Cardiac muscle cell (in vitro differentiated cells and primary cell): ENCODE measurements at regions not wholly inside any gene's neighbourhood (a gene's known extent, or its start where the extent isn't known, plus 50 kb on each side); places are given as distances from the start of the nearest gene placed in this dataset.
"Not testable (repeated sequence)": the region's sequence is repeated elsewhere in the genome, so short reads cannot be mapped to it uniquely, and the experiment has no call there.

Experiments used
- DNase-seq, 2 donors: peaks; one replicate each; pipeline versions ENCODE4 v3.0.0 to v3.0.0-alpha.2; 2010 to 2017; ENCODE audit warnings: low read depth in 1 of 2, low spot score in 1 of 2
- H3K27ac ChIP-seq: fragments of 200-600 bp; sonication (generic); 2 replicates; pipeline ENCODE4 v1.5.1; 2016
- H3K27me3 ChIP-seq: fragments of 200-600 bp; sonication (generic); 2 replicates; pipeline ENCODE4 v1.6.0; 2016; ENCODE audit warnings: control low read depth
- H3K36me3 ChIP-seq: fragments of 200-600 bp; sonication (generic); 2 replicates; pipeline ENCODE4 v1.5.1; 2016; ENCODE audit warnings: control low read depth
- H3K4me1 ChIP-seq: fragments of 200-600 bp; sonication (generic); 2 replicates; pipeline ENCODE4 v1.8.1; 2017; ENCODE audit warnings: low read depth, mild to moderate bottlenecking, mixed run types
- H3K4me3 ChIP-seq: fragments of 200-600 bp; sonication (generic); 2 replicates; pipeline ENCODE4 v1.5.1; 2016; ENCODE audit warnings: mild to moderate bottlenecking
- H3K9me3 ChIP-seq: fragments of 200-600 bp; sonication (generic); 2 replicates; pipeline ENCODE4 v1.5.1; 2017; ENCODE audit warnings: low read depth, mild to moderate bottlenecking, control low read depth
- CTCF ChIP-seq: IDR thresholded peaks from 2 replicates; pipeline ENCODE4 v1.5.1; 2012; ENCODE audit warnings: low read depth, mild to moderate bottlenecking, low read length

- Histone ChIP-seq H3K9me3 (no peaks in the 10 kb centered on the region), H3K27ac (no peak overlapping the region)
- DNase-seq: peak in 1 of 2 donors; percentile 95
These were observed 318.8 kb downstream of the BCKDHB start for GRCh38 chr6:80425089-80425823.

GRCh38 chr6:80411486-80411885 is 305.0 kb downstream of the BCKDHB start:
- no peaks in the 10 kb centered on the region for H3K4me1 ChIP-seq
- no peaks in the 10 kb centered on the region for H3K9me3 ChIP-seq
- TF ChIP-seq CTCF: no peak

More at GRCh38 chr6:80425089-80425823, 318.8 kb downstream of the BCKDHB start:
- no peaks in the 10 kb centered on the region for H3K36me3 ChIP-seq
- no peak overlapping the region for H3K4me3 ChIP-seq
- TF ChIP-seq CTCF: no peak
- H3K27me3 ChIP-seq: no peaks in the 10 kb centered on the region
- no peaks in the 10 kb centered on the region for H3K4me1 ChIP-seq

GRCh38 chr6:80407976-80408375 is 301.5 kb downstream of the BCKDHB start:
- H3K27me3 ChIP-seq, H3K36me3 ChIP-seq, H3K9me3 ChIP-seq, DNase-seq, H3K4me1 ChIP-seq, H3K4me3 ChIP-seq, H3K27ac ChIP-seq: not testable (repeated sequence)

More at GRCh38 chr6:80411486-80411885, 305.0 kb downstream of the BCKDHB start:
- no peak overlapping the region for H3K4me3 ChIP-seq
- no peak overlapping the region for H3K27ac ChIP-seq
- H3K27me3 ChIP-seq: no peaks in the 10 kb centered on the region
- DNase-seq: no peak
- H3K36me3 ChIP-seq: no peaks in the 10 kb centered on the region

- H3K36me3 ChIP-seq: no peaks in the 10 kb centered on the region
- TF ChIP-seq CTCF: no peak
These were observed 298.4 kb downstream of the BCKDHB start for GRCh38 chr6:80404889-80405288.

GRCh38 chr6:80403365-80403764 is 296.9 kb downstream of the BCKDHB start:
- no peaks in the 10 kb centered on the region for H3K36me3 ChIP-seq
- no peak for DNase-seq
- no peak overlapping the region for H3K4me3 ChIP-seq
- no peak for TF ChIP-seq CTCF
- H3K4me1 ChIP-seq: no peaks in the 10 kb centered on the region
- no peaks in the 10 kb centered on the region for H3K9me3 ChIP-seq
- no peaks in the 10 kb centered on the region for H3K27me3 ChIP-seq
- no peak overlapping the region for H3K27ac ChIP-seq

More at GRCh38 chr6:80404889-80405288, 298.4 kb downstream of the BCKDHB start:
- H3K9me3 ChIP-seq: no peaks in the 10 kb centered on the region
- H3K27ac ChIP-seq: no peak overlapping the region
- no peak for DNase-seq
- no peak overlapping the region for H3K4me3 ChIP-seq
- no peaks in the 10 kb centered on the region for H3K4me1 ChIP-seq
- no peaks in the 10 kb centered on the region for H3K27me3 ChIP-seq

GRCh38 chr6:80402266-80402665 is 295.8 kb downstream of the BCKDHB start:
- no peaks in the 10 kb centered on the region for H3K36me3 ChIP-seq
- no peak for DNase-seq
- H3K4me1 ChIP-seq: no peaks in the 10 kb centered on the region
- H3K9me3 ChIP-seq: no peaks in the 10 kb centered on the region
- no peak for TF ChIP-seq CTCF
- H3K4me3 ChIP-seq: no peak overlapping the region
- no peaks in the 10 kb centered on the region for H3K27me3 ChIP-seq
- no peak overlapping the region for H3K27ac ChIP-seq
